Uterus (tissue), 3 donors: ENCODE measurements at regions not wholly inside any gene's neighbourhood (a gene's known extent, or its start where the extent isn't known, plus 50 kb on each side); places are given as distances from the start of the nearest gene placed in this dataset.

Experiments used
- DNase-seq, 2 donors: peaks; one replicate each; pipeline ENCODE4 v3.0.0-alpha.2; 2019 to 2020
- H3K27ac ChIP-seq, 2 donors: fragments of 200-600 bp; sonication (generic); 1 replicate in 1 of 2; 2 replicates in 1 of 2; pipeline ENCODE4 v1.5.1; 2016 to 2018
- H3K27me3 ChIP-seq, 2 donors: fragments of 200-600 bp; sonication (generic); one replicate each; pipeline ENCODE4 v1.5.1; 2018 to 2019; ENCODE audit warnings: control low read depth in 1 of 2
- H3K36me3 ChIP-seq, 2 donors: fragments of 200-600 bp; sonication (generic); one replicate each; pipeline ENCODE4 v1.5.1; 2019; ENCODE audit warnings: control low read depth in 1 of 2
- H3K4me1 ChIP-seq, 2 donors: fragments of 200-600 bp; sonication (generic); one replicate each; pipeline ENCODE4 v1.5.1; 2018 to 2019; ENCODE audit warnings: control low read depth in 1 of 2
- H3K4me3 ChIP-seq, 2 donors: fragments of 200-600 bp; sonication (generic); 1 replicate in 1 of 2; 2 replicates in 1 of 2; pipeline ENCODE4 v1.5.1; 2018 to 2019; ENCODE audit warnings: mild to moderate bottlenecking in 1 of 2
- H3K9me3 ChIP-seq, 2 donors: fragments of 200-600 bp; sonication (generic); one replicate each; pipeline ENCODE4 v1.5.1; 2019; ENCODE audit warnings: control low read depth in 1 of 2
- CTCF ChIP-seq, 4 experiments: fragments of 200-600 bp in 2 of 4; fragments of 450-650 bp in 2 of 4; sonication (generic) in 2 of 4; IDR thresholded peaks; one replicate each; pipeline ENCODE4 v1.5.1; 2016 to 2019; ENCODE audit warnings: antibody characterized with exemption in 4 of 4, mild to moderate bottlenecking in 2 of 4, moderate library complexity in 1 of 4
- POLR2A ChIP-seq, 2 donors: fragments of 450-650 bp; IDR thresholded peaks; one replicate each; pipeline ENCODE4 v1.6.1; 2016; ENCODE audit warnings: antibody characterized with exemption in 2 of 2, mild to moderate bottlenecking in 1 of 2, moderate library complexity in 1 of 2
- intact Hi-C: fragments of 100-400 bp; cut with DNase I; formaldehyde crosslinking; loops from one replicate; pipeline ENCODE4 v1.15.1; 2023; ENCODE audit warnings: low total_unique reads
- donor health status: DM: yes; HTN: yes; CAD: no.

GRCh38 chr22:49660794-49661781 is 166.6 kb downstream of the BRD1 start:
- intact Hi-C loops = no loop called here
- DNase-seq = peak in 1 of 2 donors; percentile 10

GRCh38 chr22:49660321-49660720 is 167.4 kb downstream of the BRD1 start:
- H3K36me3 ChIP-seq = no peaks in the 10 kb centered on the region
- DNase-seq = peak in 1 of 2 donors; percentile 1
- TF ChIP-seq POLR2A (IDR thresholded peaks at IDR 0.05) = no peak
- no peak for TF ChIP-seq CTCF (IDR thresholded peaks at IDR 0.05)
- intact Hi-C loops = no loop called here
- H3K27ac ChIP-seq = no peak overlapping the region
- no peaks in the 10 kb centered on the region for H3K27me3 ChIP-seq
- no peaks in the 10 kb centered on the region for H3K4me1 ChIP-seq
- H3K9me3 ChIP-seq = no peaks in the 10 kb centered on the region
- H3K4me3 ChIP-seq = no peak overlapping the region

More at GRCh38 chr22:49660794-49661781, 166.6 kb downstream of the BRD1 start:
- no peak for TF ChIP-seq POLR2A (IDR thresholded peaks at IDR 0.05)
- no peak for TF ChIP-seq CTCF (IDR thresholded peaks at IDR 0.05)
- H3K27ac ChIP-seq = no peak overlapping the region
- H3K36me3 ChIP-seq = no peaks in the 10 kb centered on the region
- no peaks in the 10 kb centered on the region for H3K27me3 ChIP-seq
- H3K4me1 ChIP-seq = no peaks in the 10 kb centered on the region
- H3K9me3 ChIP-seq = no peaks in the 10 kb centered on the region
- H3K4me3 ChIP-seq = no peak overlapping the region

GRCh38 chr22:49659924-49660315 is 167.8 kb downstream of the BRD1 start:
- no peak overlapping the region for H3K27ac ChIP-seq
- TF ChIP-seq POLR2A (IDR thresholded peaks at IDR 0.05) = no peak
- no peak for TF ChIP-seq CTCF (IDR thresholded peaks at IDR 0.05)
- no peak overlapping the region for H3K4me3 ChIP-seq
- no peaks in the 10 kb centered on the region for H3K4me1 ChIP-seq
- H3K27me3 ChIP-seq = no peaks in the 10 kb centered on the region
- peak in 1 of 2 donors; percentile 12 for DNase-seq
- no peaks in the 10 kb centered on the region for H3K9me3 ChIP-seq
- H3K36me3 ChIP-seq = no peaks in the 10 kb centered on the region
- intact Hi-C loops = no loop called here

- DNase-seq = no peak
- TF ChIP-seq POLR2A (IDR thresholded peaks at IDR 0.05) = no peak
- no peak for TF ChIP-seq CTCF (IDR thresholded peaks at IDR 0.05)
- no peak overlapping the region for H3K4me3 ChIP-seq
- H3K36me3 ChIP-seq = no peaks in the 10 kb centered on the region
- no peaks in the 10 kb centered on the region for H3K4me1 ChIP-seq
- no peak overlapping the region for H3K27ac ChIP-seq
- intact Hi-C loops = no loop called here
- H3K9me3 ChIP-seq = no peaks in the 10 kb centered on the region
- no peaks in the 10 kb centered on the region for H3K27me3 ChIP-seq
Observed at GRCh38 chr22:49659281-49659923, 168.3 kb downstream of the BRD1 start.

- no peaks in the 10 kb centered on the region for H3K27me3 ChIP-seq
- no peak overlapping the region for H3K4me3 ChIP-seq
- intact Hi-C loops = no loop called here
- no peaks in the 10 kb centered on the region for H3K4me1 ChIP-seq
- no peaks in the 10 kb centered on the region for H3K36me3 ChIP-seq
- no peak overlapping the region for H3K27ac ChIP-seq
- H3K9me3 ChIP-seq = no peaks in the 10 kb centered on the region
- no peak for DNase-seq
- TF ChIP-seq POLR2A (IDR thresholded peaks at IDR 0.05) = no peak
Observed at GRCh38 chr22:49658902-49659280, 168.8 kb downstream of the BRD1 start.
